OCI-LY3 (cell line): ENCODE measurements at regions not wholly inside any gene's neighbourhood (a gene's known extent, or its start where the extent isn't known, plus 50 kb on each side); places are given as distances from the start of the nearest gene placed in this dataset.

Experiments used
- CTCF ChIP-seq: fragments of 200-600, 300-600 bp; sonication (generic); IDR thresholded peaks from 2 replicates; pipeline ENCODE4 v1.5.1; 2014; ENCODE audit warnings: antibody characterized with exemption, low read length, low read depth
- EZH2phosphoT487 ChIP-seq: fragments of 200-600 bp; shearing (Covaris generic); IDR thresholded peaks from 2 replicates; pipeline ENCODE4 v1.6.1; 2018; ENCODE audit warnings: antibody characterized with exemption, mixed run types, low read depth

- TF ChIP-seq EZH2phosphoT487 (no peak), CTCF (no peak)
Measured at GRCh38 chr10:123393170-123393569, 239.0 kb downstream of the BUB3 start.
